ENCODE measurements at regions not wholly inside any gene's neighbourhood (a gene's known extent, or its start where the extent isn't known, plus 50 kb on each side); places are given as distances from the start of the nearest gene placed in this dataset.

DNA sequence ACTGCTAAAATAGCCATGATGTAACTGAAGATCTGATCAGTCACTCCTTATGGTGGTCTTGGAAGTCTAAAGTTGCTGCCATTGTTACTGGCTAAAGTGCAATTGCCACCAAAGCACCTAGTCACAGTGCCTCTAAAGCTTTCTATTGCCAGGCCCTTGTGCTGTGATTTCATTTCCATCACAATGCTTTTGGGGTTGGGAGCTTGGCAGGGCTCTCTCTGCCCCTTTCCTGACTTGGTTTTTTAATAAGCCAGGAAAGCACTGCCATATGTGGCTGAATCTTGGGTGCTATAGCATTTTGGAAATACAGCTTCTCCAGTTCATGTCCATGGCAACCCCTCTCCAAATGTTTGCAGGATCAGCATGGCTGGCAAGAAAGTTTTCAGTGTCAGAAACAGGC is 1712.4 kb upstream of the TENM3 start:
- TF ChIP-seq CTCF (IDR thresholded peaks at IDR 0.05) (no peak), POLR2A (IDR thresholded peaks at IDR 0.05) (no peak)
- DNase-seq (ENCODE audit: low spot score in 2 of 2): no peak
- intact Hi-C loops (cut with DNase I; ENCODE audit: low total_unique reads): no loop called here
- H3K4me3 ChIP-seq (ENCODE audit: low read depth, poor library complexity, severe bottlenecking): no peak overlapping the region

DNA sequence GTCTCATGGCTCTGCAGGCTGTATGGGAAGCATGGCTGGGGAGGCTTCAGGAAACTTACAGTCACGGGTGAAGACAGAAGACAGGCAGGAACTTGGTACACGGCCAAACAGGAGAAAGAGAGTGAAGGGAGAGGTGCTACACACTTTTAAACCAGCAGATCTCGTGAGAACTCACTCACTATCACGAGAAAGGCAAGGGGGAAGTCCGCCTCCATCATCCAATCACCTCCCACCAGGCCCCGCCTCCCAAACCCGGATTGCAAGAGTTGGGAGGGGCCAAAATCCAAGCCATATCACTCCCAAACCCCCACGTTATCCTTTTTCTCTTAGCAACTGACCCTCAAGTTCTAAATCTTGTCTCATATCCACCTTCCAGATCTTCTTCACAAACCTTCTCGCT is 1710.5 kb upstream of the TENM3 start:
- no peak for TF ChIP-seq CTCF (IDR thresholded peaks at IDR 0.05)
- no peak overlapping the region for H3K4me3 ChIP-seq (ENCODE audit: low read depth, poor library complexity, severe bottlenecking)
- 75 to 78% methylated on average over 9 of the region's 9 CpGs for WGBS, 2 donors
- DNase-seq (ENCODE audit: low spot score in 2 of 2): no peak
- intact Hi-C loops (cut with DNase I; ENCODE audit: low total_unique reads): no loop called here

DNA sequence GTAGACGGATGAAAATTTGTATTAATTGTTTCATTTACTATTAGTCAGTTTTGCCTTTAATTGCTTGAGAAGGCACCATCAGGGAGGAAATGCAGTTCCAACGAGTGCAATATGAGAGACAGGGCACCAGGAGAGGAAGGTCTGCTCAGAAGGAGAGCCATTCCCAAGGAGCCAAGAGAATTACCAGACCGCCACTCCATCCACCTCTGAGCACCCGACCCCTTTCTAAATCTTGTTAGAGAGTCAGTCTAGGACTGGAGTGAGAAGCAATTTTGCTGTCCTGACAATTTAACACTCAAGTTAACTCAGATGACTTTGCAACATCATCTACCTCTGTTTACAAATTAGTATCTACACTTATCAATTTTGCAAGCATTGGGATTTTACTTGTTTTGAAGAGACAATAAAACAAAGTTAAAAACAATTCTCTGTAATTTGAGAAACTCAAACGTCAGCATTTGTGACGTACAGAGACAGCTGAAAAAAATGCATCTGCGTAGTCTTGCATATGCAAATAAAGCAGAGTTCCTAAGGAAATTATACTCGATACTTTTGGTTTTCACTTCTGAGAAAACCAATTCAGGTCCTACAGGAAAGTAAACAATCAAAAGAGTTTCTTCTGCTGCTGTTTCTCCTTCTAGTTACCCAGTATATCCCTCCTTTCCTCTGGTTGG is 1704.7 kb upstream of the TENM3 start:
- 57 to 68% methylated on average over 8 of the region's 8 CpGs for WGBS, 2 donors
- no peak overlapping the region for H3K4me3 ChIP-seq (ENCODE audit: low read depth, poor library complexity, severe bottlenecking)
- no peak for TF ChIP-seq CTCF (IDR thresholded peaks at IDR 0.05)
- no peak for TF ChIP-seq POLR2A (IDR thresholded peaks at IDR 0.05)
- intact Hi-C loops (cut with DNase I; ENCODE audit: low total_unique reads): no loop called here
- DNase-seq (ENCODE audit: low spot score in 2 of 2): no peak

GRCh38 chr4:180539284-180539683 is 1703.9 kb upstream of the TENM3 start:
- WGBS, 2 donors: 54 to 58% methylated on average over 4 of the region's 4 CpGs
- intact Hi-C loops (cut with DNase I; ENCODE audit: low total_unique reads): no loop called here
- no peak for DNase-seq (ENCODE audit: low spot score in 2 of 2)
- no peak for TF ChIP-seq CTCF (IDR thresholded peaks at IDR 0.05)
- no peak for TF ChIP-seq POLR2A (IDR thresholded peaks at IDR 0.05)
- H3K4me3 ChIP-seq (ENCODE audit: low read depth, poor library complexity, severe bottlenecking): no peak overlapping the region

DNA sequence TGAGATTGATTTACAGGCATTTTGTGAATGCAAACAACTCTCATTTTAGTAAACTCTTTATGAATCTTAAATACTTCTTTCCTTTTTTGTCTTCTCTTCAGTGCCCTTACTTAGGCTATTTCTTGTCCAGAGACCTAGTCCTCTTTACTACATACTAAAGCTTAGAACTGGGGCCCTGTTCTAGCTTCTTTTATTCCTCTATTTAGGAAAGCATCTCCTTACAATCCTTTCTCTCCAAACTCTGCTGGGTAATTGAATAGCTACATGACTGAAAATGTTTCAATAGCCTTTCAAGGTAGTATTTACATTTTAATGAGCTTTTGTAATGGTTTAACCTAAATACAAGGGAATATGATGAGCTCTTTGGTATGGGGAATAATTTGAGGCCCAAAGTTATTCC is 1701.5 kb upstream of the TENM3 start:
- intact Hi-C loops (cut with DNase I; ENCODE audit: low total_unique reads): no loop called here
- DNase-seq (ENCODE audit: low spot score in 2 of 2): no peak
- TF ChIP-seq POLR2A (IDR thresholded peaks at IDR 0.05) (no peak), CTCF (IDR thresholded peaks at IDR 0.05) (no peak)
- no peak overlapping the region for H3K4me3 ChIP-seq (ENCODE audit: low read depth, poor library complexity, severe bottlenecking)

DNA sequence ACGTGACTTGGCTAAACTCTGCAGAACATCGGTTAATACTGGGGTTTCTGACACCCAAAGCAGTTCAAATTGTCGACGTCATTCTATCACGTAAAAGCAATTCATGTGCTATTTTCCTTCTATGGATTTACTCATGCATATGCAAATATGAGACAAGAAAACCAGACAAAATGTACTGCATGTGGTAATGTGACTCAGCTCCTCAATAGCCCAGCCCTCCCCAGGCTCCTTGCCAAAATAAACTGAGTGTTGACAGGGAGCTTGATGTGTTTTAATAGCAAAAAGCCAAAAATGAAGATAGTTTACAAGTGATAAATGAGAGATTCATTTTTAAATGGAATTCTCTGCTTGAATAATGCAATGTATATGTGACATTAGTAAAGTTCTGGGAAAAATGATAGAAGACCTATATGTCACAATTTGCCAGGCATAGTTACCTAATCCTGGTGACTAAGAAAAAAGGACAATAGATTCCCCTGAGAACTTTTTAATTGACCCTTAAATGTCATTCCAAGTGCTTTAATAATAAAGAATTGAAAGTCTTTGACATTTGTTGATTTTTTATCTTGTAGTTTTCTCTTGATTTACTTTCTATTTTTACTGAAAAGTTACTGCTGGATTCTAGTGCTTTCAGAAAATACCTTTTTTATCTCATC is 1700.6 kb upstream of the TENM3 start:
- TF ChIP-seq CTCF (IDR thresholded peaks at IDR 0.05) (no peak), POLR2A (IDR thresholded peaks at IDR 0.05) (no peak)
- H3K4me3 ChIP-seq (ENCODE audit: low read depth, poor library complexity, severe bottlenecking): no peak overlapping the region
- DNase-seq (ENCODE audit: low spot score in 2 of 2): no peak
- 34% methylated on average over 5 of the region's 5 CpGs for WGBS, 2 donors
- intact Hi-C loops (cut with DNase I; ENCODE audit: low total_unique reads): no loop called here
